C1 segment of cervical spinal cord (tissue), 14 donors: ENCODE measurements at regions not wholly inside any gene's neighbourhood (a gene's known extent, or its start where the extent isn't known, plus 50 kb on each side); places are given as distances from the start of the nearest gene placed in this dataset.

Experiments
- DNase-seq, 14 donors: peaks; one replicate each; lab custom pipeline; 2025; lab: John Stamatoyannopoulos, UW

DNA sequence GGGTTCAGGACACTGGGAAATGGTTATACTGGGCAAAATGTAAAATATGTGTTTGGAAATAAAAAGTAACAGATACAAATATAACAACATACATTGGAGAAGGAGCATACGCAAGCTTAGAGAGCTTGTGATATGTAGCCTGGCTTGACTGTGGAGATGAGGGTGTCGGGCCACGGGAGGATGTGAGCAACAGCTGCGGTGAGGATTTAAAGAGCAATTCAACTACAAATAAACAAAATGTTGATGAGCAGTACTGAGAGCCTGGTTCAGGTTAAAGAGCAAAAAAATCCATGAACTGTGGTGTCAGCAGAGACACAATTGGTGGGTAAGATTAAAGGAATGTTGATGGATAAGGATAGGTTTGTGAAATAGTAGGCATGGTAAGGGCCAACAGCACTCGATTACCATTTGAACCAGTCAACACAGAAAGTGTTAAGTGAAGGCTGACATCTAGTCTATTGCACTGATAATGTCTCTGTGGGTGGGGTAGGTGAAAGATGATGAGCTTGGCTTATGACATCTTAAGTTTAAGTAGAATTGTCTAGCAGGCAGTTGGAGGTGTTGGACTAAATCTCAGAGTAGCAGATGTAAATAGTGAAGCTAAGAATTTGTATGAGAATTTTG, 723.2 kb downstream of the EPM2A start:
- no peak for DNase-seq

DNA sequence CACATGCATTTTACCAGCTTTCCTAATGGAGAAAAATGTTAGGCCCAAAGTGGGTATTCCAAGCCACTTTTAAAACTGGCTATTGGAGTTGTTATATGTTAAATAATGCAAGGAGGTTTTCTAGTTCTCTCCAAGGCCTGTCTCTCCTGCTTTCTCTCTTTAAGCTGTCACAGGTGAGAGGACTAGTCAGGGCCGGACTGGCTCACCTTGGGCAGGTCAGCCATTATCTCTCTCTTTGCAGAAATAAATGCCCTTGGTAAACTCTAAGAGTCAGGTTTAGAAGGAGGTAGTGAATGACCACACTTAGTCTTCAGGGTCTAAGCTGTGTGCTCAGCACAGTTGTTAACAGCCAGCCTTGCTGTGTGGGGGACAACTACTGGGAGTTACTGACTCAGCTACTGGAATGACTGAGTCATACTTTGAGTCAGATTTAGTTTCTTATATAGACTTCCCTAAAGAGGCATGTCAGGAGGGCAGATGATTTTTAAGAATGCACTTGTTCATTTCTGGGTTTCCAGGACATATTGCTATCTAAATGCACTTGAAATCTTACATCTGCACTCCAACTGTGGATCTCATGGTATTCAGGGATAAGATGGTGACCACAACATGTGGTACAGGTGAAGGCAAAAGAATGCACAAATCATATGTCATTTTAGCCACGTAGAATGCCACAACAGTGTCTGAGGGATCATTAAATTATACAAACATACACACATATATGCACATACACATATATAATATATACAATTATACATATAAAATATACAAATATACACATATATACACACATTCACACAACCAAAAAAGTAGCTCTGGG, 719.4 kb downstream of the EPM2A start:
- DNase-seq: no peak

DNA sequence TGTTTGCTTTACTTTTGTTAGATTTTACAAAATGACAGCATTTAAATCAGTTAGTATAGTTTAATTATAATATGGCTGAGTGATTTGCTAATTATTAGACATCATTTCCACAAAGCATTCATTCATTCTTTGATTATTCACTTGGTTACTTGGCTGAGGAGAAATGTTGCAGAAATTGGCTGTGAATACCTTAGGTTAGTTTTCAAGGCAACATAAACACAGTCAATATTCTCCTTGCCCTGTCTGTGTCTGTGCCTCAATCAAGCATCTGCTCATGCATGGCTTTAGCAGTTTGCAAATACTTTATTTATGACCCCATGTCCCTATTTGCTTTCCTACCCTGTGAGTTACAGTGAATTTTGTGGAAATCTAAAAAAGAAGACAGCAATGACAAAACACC, 718.3 kb downstream of the EPM2A start:
- DNase-seq: no peak

DNA sequence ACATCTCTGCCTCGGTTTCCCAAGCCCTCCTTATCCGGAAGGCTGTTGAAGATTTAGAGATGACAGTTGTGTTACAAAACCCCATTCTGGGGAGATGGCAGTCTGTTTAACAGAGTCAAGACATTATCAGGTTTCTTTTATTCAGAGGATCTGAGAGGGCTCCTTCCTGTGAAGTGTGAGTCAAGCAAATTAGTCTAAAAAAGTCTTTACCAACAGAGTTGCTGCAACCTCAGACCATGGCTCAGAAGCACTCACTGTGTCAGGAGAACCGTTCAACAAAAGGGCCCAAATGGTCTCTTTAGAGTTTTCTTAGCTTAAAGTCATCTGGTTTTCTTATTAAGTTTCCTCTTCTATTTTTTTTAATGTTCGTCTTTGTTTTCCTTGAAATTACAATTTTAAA, 717.8 kb downstream of the EPM2A start:
- no peak for DNase-seq

DNA sequence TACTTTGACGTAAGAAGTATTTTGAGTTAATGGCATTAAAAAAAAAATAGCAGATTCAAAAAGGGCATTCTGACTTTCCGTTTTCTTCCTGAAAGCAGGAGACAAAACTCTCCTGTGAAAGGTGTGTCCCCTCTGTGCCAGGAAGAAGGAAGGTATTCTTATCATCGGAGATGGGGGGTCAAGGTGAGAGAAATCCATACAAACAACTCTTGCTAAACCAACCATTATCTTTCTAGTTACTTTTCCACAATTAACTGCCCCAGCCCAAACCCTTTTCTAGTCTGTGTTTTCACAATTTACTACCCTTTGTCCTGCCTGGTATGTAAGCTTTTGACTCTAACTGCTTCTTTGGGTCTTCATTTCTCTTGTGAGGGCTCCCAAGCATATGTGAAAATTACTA, 717.3 kb downstream of the EPM2A start:
- DNase-seq: no peak

DNA sequence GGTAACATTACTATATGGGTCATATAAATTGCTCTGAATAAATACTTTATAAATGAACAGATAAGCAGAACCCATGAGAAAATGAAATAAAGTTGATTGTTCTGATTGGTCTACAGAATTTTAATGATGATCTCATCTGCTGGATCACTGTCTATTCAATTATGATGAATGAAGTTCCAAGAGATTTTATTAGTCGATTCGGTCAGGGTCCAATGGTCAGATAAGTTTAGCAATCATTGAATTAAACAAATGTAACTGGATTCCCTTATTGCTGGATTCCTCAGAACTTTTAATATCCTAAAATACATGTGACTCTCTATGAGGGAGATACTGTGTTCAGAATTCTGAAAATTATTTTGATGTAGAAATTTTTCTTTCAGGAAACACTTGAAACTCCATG, 715.2 kb downstream of the EPM2A start:
- DNase-seq: no peak

DNA sequence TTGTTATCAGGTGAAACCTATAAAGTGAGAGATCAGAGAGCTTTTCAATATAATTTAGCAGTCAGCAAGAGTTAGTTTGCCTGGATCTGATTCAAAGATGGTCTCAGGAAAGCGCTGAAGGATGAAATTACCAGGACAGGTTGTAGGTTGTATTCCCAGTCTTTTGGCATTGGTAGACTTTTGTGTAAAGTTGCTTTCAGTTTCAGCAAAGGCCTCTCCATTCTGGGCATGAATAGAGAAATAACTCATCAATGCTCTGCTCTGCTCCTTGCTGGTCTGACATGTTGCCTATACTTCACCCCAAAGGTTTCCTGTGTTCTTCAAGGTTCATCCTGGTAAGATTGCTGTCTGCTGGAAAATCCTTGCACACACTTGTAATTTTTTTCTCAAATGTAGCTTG, 714.8 kb downstream of the EPM2A start:
- no peak for DNase-seq

DNA sequence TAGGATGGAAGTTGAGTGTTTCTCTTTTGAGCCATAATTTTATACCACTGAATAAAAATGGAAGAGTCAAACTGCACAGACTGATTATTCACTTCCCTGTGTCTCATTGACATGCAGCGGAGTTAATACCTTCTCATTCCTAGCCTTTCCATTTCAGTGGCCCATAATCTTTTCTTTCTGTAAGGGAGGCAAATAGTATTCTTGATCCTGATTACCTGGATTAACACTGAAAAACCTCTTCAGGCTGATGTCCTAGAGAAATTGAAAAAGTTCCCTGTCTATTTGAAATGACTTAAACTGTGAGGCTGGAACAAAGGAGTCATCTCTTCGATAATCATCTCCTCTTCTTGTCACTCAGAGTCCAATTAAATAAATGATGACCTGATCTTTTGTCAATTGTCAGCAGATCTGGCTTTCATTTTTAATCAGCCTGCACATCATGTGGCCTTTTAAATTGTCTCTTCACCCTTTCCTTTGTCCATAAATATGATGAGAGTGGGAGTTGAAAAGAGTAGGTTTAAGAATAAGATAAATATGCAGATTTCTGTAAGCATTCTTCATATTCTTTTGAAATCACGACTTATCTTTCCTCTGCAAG, 713.0 kb downstream of the EPM2A start:
- no peak for DNase-seq

DNA sequence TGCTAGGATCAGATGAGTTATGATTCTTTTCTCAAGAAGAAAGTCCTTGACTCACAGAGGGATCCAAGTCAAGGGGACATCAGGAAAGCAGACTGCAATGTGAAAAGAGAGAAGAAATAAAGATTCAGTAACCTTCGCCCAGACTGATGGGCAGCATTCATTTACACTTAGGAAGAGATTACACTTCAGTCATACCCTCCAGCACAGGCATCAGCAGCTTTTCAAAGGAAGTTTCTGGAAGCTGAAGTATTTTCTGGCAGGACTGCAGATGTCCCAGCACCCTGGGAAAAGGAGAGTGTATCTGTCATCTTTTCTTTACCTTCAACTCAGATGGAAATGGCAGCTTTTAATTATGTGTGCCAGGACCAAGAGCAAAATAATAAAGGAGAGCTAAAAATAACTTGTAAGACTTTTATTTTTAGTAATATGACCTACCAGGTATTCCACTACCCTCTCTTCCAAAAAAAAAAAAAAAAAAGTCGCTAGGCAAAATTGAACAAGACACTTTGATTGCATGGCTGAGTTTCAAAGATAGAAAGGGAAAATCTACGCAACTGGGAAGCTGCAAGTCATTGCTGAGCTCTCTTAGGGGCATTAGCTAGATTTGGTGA, 712.1 kb downstream of the EPM2A start:
- DNase-seq: no peak

DNA sequence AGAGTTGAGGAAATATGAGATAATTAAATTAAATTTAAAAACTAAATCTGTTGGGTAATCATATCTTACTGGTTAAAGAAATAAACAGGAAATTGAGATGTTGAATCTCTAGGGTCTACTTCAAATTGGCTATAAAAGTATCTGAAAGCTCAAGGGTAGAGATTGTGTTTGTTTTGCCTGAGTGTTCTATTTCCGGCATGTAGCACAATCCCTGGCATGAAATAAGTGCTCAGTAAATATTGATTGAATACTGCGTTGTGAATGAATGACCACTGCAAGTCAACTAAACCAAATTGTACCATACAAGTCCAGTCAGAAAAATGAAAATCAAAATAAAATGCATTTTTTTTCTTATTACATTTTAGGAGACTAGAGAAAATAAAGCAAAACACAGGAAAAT, 709.8 kb downstream of the EPM2A start:
- DNase-seq: no peak

DNA sequence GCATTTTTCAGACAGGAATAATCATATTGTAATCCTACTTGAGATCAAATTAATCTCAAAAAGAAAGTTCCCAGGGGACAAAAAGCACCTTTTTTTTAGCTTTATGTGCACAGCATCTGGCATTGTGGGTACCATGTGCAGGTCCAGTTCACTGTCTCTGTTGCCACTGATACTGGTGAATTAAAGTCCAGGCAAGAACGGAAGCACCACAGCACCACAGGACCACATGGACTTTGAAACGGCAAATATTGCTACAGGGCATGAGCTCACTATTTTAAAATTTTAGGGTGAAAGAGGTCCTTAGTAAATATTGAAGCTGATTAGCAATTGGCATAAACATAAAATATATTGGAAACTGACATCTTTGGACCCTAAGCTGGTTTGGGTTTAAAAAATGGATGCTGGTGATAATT, 709.0 kb downstream of the EPM2A start:
- DNase-seq: no peak

DNA sequence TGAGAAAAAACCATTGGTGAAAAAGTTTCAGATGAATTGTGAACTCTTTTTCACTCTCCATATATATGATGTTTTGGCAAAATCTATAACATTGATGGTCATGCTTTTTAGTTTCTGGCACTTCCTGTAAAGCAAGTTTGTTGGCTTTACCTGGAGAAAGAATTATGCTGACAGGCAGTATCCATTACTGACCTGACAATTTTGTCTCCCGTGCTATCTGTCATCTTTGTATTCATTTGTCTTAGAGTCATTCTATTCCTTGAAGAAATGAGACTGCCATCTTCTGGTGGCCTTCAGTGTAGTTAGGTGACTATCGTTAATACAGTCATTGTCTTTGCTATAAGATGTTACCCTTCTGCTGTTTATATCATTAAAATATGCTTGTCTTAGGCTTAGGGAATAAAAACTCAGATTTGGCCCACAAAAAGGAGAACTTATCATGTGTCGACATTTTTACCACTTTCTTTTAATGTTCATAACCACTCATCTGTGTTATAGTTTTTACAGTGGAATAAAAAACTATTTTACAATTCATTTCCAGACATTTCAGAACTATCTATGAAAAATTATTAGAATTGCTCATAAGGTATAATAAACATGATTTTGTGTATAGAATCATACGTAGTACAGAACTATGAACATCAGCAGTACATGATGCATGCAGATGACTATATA, 707.0 kb downstream of the EPM2A start:
- DNase-seq: no peak

DNA sequence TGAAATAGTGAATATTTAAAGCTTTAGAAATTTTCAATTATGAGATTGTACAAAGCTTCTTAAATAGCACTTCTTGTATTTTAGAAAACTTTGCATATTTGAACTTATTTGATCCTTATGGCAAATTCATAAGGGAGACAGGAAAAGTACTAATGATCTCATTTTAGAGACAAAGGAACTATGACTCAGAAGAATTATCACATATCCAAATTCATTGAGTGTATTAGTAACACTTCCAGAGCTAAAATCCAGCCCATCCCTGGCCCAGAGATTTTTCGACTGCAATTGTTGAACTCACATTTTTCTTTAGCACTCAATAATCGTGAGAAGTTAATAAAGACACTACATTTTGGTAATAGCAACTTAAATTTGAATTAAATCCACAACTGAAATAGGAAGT, 704.3 kb downstream of the EPM2A start:
- DNase-seq: no peak

DNA sequence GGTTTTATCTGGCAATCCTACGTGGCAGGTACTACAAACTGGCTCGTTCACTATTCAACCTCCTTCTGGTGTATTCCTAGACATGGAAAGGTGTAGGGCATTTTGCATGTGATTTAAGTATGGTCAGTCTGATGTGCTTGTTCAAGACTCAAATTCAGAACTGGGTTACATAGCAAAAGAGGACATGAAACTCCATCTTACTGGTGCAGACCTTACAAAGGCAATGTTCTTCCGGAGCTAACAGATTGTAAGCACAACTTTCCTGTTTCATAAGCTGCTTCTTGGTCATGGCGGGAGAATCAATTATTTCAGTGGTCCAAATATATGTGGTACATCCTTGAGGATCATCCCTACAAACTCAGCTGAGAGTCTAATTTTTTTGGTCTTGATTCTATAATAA, 703.4 kb downstream of the EPM2A start:
- DNase-seq: no peak

DNA sequence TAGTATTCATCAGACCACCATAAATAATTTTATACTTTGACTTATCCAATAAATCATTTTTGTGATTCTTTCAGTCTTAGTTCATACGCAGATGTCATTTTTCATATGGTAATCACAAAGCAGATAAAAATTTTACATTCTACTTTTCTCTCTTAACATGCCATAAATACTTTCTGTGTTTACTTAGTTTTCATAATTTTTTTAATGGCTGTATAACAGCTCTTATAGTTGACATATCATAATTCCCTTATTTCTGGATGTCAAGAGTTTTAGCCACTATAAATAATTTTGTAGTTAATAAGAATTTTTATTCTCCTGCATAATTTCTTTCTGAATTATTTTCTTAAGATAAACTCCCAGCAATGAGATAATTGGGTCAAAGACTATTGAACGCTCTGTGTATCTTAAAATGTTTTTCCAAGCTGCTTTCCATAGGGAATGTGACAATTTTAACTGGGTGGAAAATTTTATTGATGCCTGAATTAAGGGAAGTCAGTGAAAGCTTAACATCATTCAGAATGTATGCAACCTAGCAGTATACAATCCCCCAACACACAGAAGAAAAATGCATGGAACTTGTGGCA, 702.7 kb downstream of the EPM2A start:
- DNase-seq: no peak

DNA sequence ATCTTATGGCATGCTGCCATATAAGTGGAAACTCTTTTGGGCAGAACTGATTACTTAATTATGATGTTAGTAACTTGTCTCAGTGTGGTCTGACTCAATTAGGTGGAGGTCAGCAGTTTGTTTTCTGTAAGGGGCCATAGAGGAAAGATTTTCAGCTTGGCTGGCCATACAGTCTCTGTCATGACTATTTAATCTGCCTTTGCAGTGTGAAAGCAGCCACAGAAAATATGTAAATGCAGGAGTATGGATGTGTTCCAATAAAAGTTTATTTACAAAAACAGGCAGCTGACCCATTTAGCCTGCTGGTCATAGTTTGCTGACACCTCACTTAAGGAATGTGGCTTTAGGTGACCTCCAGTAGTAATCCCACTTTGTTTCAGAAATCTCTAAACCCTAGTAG, 700.7 kb downstream of the EPM2A start:
- DNase-seq: no peak

DNA sequence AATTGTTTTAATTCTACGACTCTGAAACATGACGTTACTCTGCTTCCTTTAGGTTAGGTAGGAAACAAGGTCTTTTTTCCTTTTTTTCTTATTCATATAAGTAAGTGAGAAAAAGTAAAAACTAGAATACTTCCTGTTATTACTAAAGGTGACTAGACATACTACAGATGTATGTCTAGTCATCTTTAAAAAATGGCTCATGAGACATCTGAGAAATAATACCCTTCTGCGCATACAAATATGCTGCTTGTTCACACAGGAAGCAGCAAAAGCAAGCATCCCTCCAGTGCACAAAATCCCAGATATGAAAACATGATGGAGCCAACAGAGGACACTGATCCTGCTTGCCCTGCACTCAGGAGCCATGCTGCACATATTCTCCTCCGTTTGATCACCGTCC, 699.1 kb downstream of the EPM2A start:
- DNase-seq: no peak

DNA sequence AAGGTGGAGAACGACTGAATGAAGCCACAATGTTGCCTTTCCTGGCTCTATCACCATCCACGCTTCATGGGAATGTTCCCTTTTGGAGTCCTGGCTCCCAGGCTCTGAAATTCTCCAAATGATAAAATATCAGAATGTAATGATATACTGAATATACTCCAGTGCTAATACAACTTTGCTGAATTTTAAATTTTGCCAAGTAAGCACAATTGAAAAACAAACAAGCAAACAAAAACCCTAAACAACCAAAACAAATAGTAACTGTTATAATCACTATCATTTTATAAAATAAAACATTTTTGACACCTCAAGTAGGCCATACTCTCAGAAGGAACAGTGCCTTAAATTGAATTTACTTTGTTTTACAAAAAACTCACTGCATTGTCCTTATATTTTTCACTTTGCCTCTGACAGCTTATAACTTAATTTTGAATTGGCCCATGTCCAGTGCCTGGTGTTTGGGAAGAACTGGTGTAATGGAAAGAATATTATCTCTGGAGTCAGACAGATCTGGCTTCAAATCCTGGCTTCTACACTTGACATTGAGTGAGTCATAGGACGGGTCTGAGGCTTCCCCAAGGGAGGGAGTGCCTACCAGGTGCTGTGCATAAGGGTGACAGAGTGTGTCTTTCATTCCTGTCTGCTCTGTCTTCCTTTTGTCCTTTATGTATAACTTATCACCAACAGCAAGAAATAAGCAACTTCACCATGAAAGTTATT, 698.3 kb downstream of the EPM2A start:
- no peak for DNase-seq

DNA sequence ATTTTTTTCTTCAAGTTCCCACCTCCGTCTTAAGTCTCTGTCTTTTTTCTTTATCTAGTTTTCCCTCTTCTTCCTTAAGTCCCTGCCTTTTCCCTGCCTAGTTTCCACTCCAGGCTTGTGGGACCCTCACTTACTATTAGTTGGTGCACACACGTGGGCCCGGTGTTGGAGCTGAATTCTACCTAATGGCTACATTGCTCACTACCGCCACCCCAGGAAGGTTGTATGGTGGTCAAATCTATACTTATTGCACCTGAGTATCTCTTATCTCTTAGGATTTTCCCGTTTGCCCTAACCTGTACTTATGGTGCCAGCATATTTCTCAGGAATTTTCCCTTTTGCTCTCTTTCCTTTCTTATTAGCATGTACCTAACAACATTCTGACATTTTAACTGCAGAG, 692.8 kb downstream of the EPM2A start:
- DNase-seq: no peak

DNA sequence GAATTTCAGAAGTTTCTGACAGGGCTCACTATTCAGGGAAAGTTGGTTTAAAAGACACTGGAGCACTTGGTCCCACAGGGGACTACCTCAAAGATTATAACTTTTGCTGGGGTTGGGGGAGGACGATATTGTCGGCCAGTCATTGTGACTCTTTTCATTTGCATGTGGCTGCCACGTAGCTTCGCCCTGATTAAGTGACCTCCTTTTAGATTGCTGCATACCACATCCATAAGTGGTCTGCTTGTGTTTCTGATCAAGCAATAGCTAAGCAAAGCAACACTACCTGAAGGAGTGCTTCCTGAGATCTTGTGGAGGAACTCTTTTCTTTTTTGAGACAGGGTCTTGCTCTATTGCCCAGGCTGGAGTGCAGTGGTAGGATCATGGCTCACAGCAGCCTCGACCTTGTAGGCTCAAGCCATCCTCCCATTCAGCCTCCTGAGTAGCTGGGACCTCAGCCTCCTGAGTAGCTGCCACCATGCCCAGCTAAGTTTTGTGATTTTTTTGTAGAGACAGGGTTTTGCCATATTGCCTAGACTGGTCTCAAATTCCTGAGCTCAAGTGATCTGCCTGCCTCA, 691.3 kb downstream of the EPM2A start:
- no peak for DNase-seq
